Sigmoid colon (tissue), 3 donors: ENCODE measurements at regions not wholly inside any gene's neighbourhood (a gene's known extent, or its start where the extent isn't known, plus 50 kb on each side); places are given as distances from the start of the nearest gene placed in this dataset.

Experiments used
- CTCF ChIP-seq, 4 experiments: fragments of 450-650 bp in 3 of 4; fragments of 200-600 bp in 1 of 4; IDR thresholded peaks; one replicate each; pipeline ENCODE4 v1.5.1; 2016 to 2019; ENCODE audit warnings: antibody characterized with exemption in 4 of 4, mild to moderate bottlenecking in 3 of 4, moderate library complexity in 2 of 4
- POLR2A ChIP-seq, 2 donors: fragments of 450-650 bp; IDR thresholded peaks; one replicate each; pipeline ENCODE4 v1.6.1; 2016; ENCODE audit warnings: antibody characterized with exemption in 2 of 2, mild to moderate bottlenecking in 2 of 2, moderate library complexity in 2 of 2

- no peak for TF ChIP-seq CTCF (IDR thresholded peaks at IDR 0.05)
- no peak for TF ChIP-seq POLR2A (IDR thresholded peaks at IDR 0.05)
Measured at GRCh38 chr2:226234187-226234586, 565.4 kb downstream of the IRS1 start.
